ENCODE measurements at regions not wholly inside any gene's neighbourhood (a gene's known extent, or its start where the extent isn't known, plus 50 kb on each side); places are given as distances from the start of the nearest gene placed in this dataset.

DNA sequence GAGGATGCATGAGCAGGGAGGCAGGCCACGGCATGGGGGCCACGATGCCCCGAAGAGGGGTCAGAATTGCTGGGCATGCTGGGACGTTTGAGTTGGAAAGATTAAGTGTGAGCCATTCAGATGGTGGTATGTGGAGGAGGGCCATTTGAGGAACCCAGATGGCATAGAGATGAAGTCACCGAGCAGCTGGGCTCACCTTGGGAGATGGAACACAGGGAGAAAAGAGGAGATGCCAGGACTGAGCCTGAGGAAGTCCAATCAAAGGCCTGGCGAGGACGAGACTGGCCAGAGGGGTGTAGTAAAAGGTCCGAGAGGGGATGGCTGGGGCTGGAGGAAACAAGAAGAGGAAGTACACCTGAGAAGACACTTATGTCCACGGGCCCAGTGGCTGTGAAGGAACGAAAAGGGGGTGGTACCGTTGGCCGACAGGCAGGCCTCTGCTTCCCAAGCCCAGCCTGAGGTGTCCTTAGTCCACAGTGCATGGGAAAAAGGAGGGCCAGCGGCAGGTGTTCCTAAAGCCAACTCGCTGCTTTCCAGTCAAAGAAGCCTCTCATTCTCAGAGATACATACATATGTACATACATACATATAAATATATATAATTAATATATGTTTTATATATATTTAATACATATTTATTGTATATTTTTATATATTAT is 54.6 kb upstream of the CLCN4 start:
- TF ChIP-seq SETDB1 (CRISPR knock-in tag; IDR thresholded peaks at IDR 0.05; ENCODE audit: borderline replicate concordance): no peak
- no peak for TF ChIP-seq CTCF (CRISPR knock-in tag; IDR thresholded peaks at IDR 0.05)
- no peak for TF ChIP-seq MAFK (conservative IDR thresholded peaks at IDR 0.05 in 1 of 2, IDR thresholded peaks at IDR 0.05 in 1 of 2; ENCODE audit: low read length in 2 of 2)
- no peak for TF ChIP-seq PPARG (CRISPR knock-in tag; conservative IDR thresholded peaks at IDR 0.05)
- TF ChIP-seq SKI (IDR thresholded peaks at IDR 0.05; ENCODE audit: partially characterized antibody): no peak
- no peak for TF ChIP-seq POLR2A (IDR thresholded peaks at IDR 0.05; ENCODE audit: insufficient read depth in 1 of 2, low read depth in 2 of 2, low read length in 2 of 2)
- TF ChIP-seq KAT8 (CRISPR knock-in tag; IDR thresholded peaks at IDR 0.05): no peak
- TF ChIP-seq FOXK2 (IDR thresholded peaks at IDR 0.05): no peak
- no peak for TF ChIP-seq NCOA2 (CRISPR knock-in tag; IDR thresholded peaks at IDR 0.05)
- TF ChIP-seq EEA1 (CRISPR knock-in tag; IDR thresholded peaks at IDR 0.05; ENCODE audit: borderline replicate concordance): no peak
- no peak for TF ChIP-seq MAX (IDR thresholded peaks at IDR 0.05)
- TF ChIP-seq ELF4 (CRISPR knock-in tag; IDR thresholded peaks at IDR 0.05; ENCODE audit: borderline replicate concordance): no peak
- TF ChIP-seq NFE2 (CRISPR knock-in tag; IDR thresholded peaks at IDR 0.05): no peak
- no peak for TF ChIP-seq NFYB (CRISPR knock-in tag; IDR thresholded peaks at IDR 0.05)
